Right lobe of liver (tissue), 4 donors: ENCODE measurements at regions not wholly inside any gene's neighbourhood (a gene's known extent, or its start where the extent isn't known, plus 50 kb on each side); places are given as distances from the start of the nearest gene placed in this dataset.

ENCODE experiments used
- CTCF ChIP-seq, 4 donors: fragments of 200-600 bp in 3 of 4; fragments of 450-650 bp in 1 of 4; IDR thresholded peaks; one replicate each; pipeline versions ENCODE4 v1.5.1 to v1.8.0; 2016 to 2022; ENCODE audit warnings: antibody characterized with exemption in 4 of 4, mild to moderate bottlenecking in 2 of 4
- POLR2A ChIP-seq: fragments of 450-650 bp; IDR thresholded peaks from one replicate; pipeline ENCODE4 v1.6.1; 2017; ENCODE audit warnings: antibody characterized with exemption, mild to moderate bottlenecking
- donor health status: DM: no; HTN: no; CAD: no.
- donor health status: DM: no; HTN: no; CAD: no.
- donor health status: DM: no; HTN: yes; CAD: no.

- TF ChIP-seq CTCF (IDR thresholded peaks at IDR 0.05) (no peak), POLR2A (no peak)
Measured at GRCh38 chr11:10952872-10953271, 95.0 kb upstream of the ZBED5 start.
